ENCODE measurements at regions not wholly inside any gene's neighbourhood (a gene's known extent, or its start where the extent isn't known, plus 50 kb on each side); places are given as distances from the start of the nearest gene placed in this dataset.

GRCh38 chr18:28863396-28863795 lies 686.5 kb upstream of the CDH2 start (continued):
- TF ChIP-seq BACH1 (IDR thresholded peaks at IDR 0.05; ENCODE audit: borderline replicate concordance): no peak
- TF ChIP-seq CREM (IDR thresholded peaks at IDR 0.05; ENCODE audit: low read depth): no peak
- TF ChIP-seq MLLT1 (IDR thresholded peaks at IDR 0.05): no peak

GRCh38 chr18:28858248-28858647 lies 681.3 kb upstream of the CDH2 start:
- Histone ChIP-seq H3K79me2 (ENCODE audit: control insufficient read depth, insufficient read depth, low read length) (no peaks in the 10 kb centered on the region), H4K20me1 (ENCODE audit: control insufficient read depth, insufficient read depth) (no peaks in the 10 kb centered on the region), H3K4me2 (ENCODE audit: control insufficient read depth, insufficient read depth) (no peak overlapping the region), H3K27me3 (replicated peaks in 1 of 2; ENCODE audit: control insufficient read depth in 2 of 2, insufficient read depth in 2 of 2, low read length in 1 of 2) (no peaks in the 10 kb centered on the region), H3K36me3 (ENCODE audit: control insufficient read depth in 2 of 2, insufficient read depth in 2 of 2, low read length in 1 of 2) (no peaks in the 10 kb centered on the region), H2AFZ (ENCODE audit: control insufficient read depth, low read depth, low read length) (no peak overlapping the region), H3K4me1 (ENCODE audit: control insufficient read depth, insufficient read depth, low read length) (no peaks in the 10 kb centered on the region), H3K9ac (ENCODE audit: control insufficient read depth, insufficient read depth, low read length) (no peak overlapping the region), H3K4me3 (no peak overlapping the region), H3K27ac (ENCODE audit: control insufficient read depth, insufficient read depth) (no peak overlapping the region), H3K9me3 (replicated peaks; ENCODE audit: control insufficient read depth, insufficient read depth, low read length) (no peaks in the 10 kb centered on the region)
- no peak for ATAC-seq
- BruUV-seq (replicated peaks): no TSS peak
- SMC1A ChIA-PET (ENCODE audit: uncharacterized antibody, unreplicated experiment): no interaction called here
- 0% methylated on average over 1 of the region's 1 CpG for WGBS (ENCODE audit: insufficient coverage, insufficient replicate concordance, low lambda C conversion rate, missing lambda C conversion rate)
- TF ChIP-seq ZBTB33 (IDR thresholded peaks at IDR 0.05): no peak
- TF ChIP-seq SREBF2 (IDR thresholded peaks at IDR 0.05; ENCODE audit: low read length): no peak
- TF ChIP-seq USF1 (IDR thresholded peaks at IDR 0.05; ENCODE audit: borderline replicate concordance, extremely low read length, insufficient read depth, low read depth, low read length): no peak
- TF ChIP-seq CREB1 (IDR thresholded peaks at IDR 0.05; ENCODE audit: low read depth): no peak
- POLR2A ChIA-PET: interaction anchor here (0.6 kb wide), 1 partner anchor 8 kb away, joined by 6 read pairs; no protein-coding TSS in a partner anchor
- intact Hi-C loops (cut with micrococcal nuclease; ENCODE audit: unreplicated experiment): no loop called here
- CTCF ChIA-PET: no interaction called here
- DNase-seq (ENCODE audit: low read depth, low spot score): no peak
- FAIRE-seq: no peak
- RAD21 ChIA-PET (ENCODE audit: unreplicated experiment): no interaction called here
- in situ Hi-C loops (cut with MboI): no loop called here
